ENCODE measurements at regions not wholly inside any gene's neighbourhood (a gene's known extent, or its start where the extent isn't known, plus 50 kb on each side); places are given as distances from the start of the nearest gene placed in this dataset.
"Not testable (repeated sequence)": the region's sequence is repeated elsewhere in the genome, so short reads cannot be mapped to it uniquely, and the experiment has no call there.

GRCh38 chr22:22193923-22194322, 50.7 kb upstream of the VPREB1 start:
- no peak for DNase-seq (ENCODE audit: low read depth)

GRCh38 chr22:22193462-22193861, 51.1 kb upstream of the VPREB1 start:
- not testable (repeated sequence) for DNase-seq (ENCODE audit: low read depth)

- DNase-seq (ENCODE audit: low read depth) = not testable (repeated sequence)
Observed at GRCh38 chr22:22193006-22193405, 51.6 kb upstream of the VPREB1 start.

GRCh38 chr22:22189796-22190195, 54.8 kb upstream of the VPREB1 start:
- not testable (repeated sequence) for DNase-seq (ENCODE audit: low read depth)

GRCh38 chr22:22187863-22188262, 56.7 kb upstream of the VPREB1 start:
- DNase-seq (ENCODE audit: low read depth) = not testable (repeated sequence)

GRCh38 chr22:22187299-22187698, 57.3 kb upstream of the VPREB1 start:
- DNase-seq (ENCODE audit: low read depth) = no peak

GRCh38 chr22:22185844-22186499, 58.6 kb upstream of the VPREB1 start:
- DNase-seq (ENCODE audit: low read depth) = no peak

- no peak for DNase-seq (ENCODE audit: low read depth)
Observed at GRCh38 chr22:22185217-22185616, 59.4 kb upstream of the VPREB1 start.

- no peak for DNase-seq (ENCODE audit: low read depth)
Observed at GRCh38 chr22:22184277-22184807, 60.2 kb upstream of the VPREB1 start.

GRCh38 chr22:22182990-22183264, 61.7 kb upstream of the VPREB1 start:
- DNase-seq (ENCODE audit: low read depth) = no peak

GRCh38 chr22:22182218-22182989, 62.2 kb upstream of the VPREB1 start:
- no peak for DNase-seq (ENCODE audit: low read depth)

- no peak for DNase-seq (ENCODE audit: low read depth)
Observed at GRCh38 chr22:22181341-22181850, 63.2 kb upstream of the VPREB1 start.

GRCh38 chr22:22180738-22181285, 63.8 kb upstream of the VPREB1 start:
- DNase-seq (ENCODE audit: low read depth) = no peak

- DNase-seq (ENCODE audit: low read depth) = no peak
Observed at GRCh38 chr22:22179858-22180257, 64.7 kb upstream of the VPREB1 start.

GRCh38 chr22:22178992-22179391, 65.6 kb upstream of the VPREB1 start:
- DNase-seq (ENCODE audit: low read depth) = no peak

- DNase-seq (ENCODE audit: low read depth) = no peak
Observed at GRCh38 chr22:22178355-22178965, 66.1 kb upstream of the VPREB1 start.

GRCh38 chr22:22176929-22177616, 67.5 kb upstream of the VPREB1 start:
- DNase-seq (ENCODE audit: low read depth) = no peak

- DNase-seq (ENCODE audit: low read depth) = not testable (repeated sequence)
Observed at GRCh38 chr22:22172896-22173628, 71.5 kb upstream of the VPREB1 start.

GRCh38 chr22:22171357-22172218, 73.0 kb upstream of the VPREB1 start:
- DNase-seq (ENCODE audit: low read depth) = no peak

- no peak for DNase-seq (ENCODE audit: low read depth)
Observed at GRCh38 chr22:22169923-22170322, 74.7 kb upstream of the VPREB1 start.
